ENCODE measurements at regions not wholly inside any gene's neighbourhood (a gene's known extent, or its start where the extent isn't known, plus 50 kb on each side); places are given as distances from the start of the nearest gene placed in this dataset.

DNA sequence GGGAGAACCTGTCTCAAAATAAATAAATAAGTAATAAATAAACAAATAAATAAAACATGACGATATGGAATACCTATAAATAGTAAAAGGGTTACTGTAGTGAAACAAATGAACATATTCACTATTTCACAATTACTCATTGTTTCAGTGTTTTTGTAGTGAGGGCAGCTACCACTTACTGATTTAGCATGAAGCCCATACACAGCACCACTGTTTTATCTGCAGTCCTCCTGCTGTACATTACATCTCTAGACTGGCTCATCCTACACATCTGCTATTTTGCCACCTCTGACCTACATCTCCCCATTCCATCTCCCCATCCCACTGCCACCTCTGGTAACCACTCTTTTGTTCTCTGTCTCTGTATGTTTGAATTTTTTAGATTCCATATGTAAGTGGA lies 332.7 kb upstream of the SMIM21 start:
- no peaks in the 10 kb centered on the region for H3K27me3 Mint-ChIP-seq (ENCODE audit: unreplicated experiment)
- H3K9me3 Mint-ChIP-seq (ENCODE audit: low read depth, unreplicated experiment) = peaks cover 13% of the 10 kb centered on the region
- H3K36me3 Mint-ChIP-seq (ENCODE audit: insufficient read depth, unreplicated experiment) = no peaks in the 10 kb centered on the region
- CTCF ChIA-PET = no interaction called here
- TF ChIP-seq, protein P1, sequence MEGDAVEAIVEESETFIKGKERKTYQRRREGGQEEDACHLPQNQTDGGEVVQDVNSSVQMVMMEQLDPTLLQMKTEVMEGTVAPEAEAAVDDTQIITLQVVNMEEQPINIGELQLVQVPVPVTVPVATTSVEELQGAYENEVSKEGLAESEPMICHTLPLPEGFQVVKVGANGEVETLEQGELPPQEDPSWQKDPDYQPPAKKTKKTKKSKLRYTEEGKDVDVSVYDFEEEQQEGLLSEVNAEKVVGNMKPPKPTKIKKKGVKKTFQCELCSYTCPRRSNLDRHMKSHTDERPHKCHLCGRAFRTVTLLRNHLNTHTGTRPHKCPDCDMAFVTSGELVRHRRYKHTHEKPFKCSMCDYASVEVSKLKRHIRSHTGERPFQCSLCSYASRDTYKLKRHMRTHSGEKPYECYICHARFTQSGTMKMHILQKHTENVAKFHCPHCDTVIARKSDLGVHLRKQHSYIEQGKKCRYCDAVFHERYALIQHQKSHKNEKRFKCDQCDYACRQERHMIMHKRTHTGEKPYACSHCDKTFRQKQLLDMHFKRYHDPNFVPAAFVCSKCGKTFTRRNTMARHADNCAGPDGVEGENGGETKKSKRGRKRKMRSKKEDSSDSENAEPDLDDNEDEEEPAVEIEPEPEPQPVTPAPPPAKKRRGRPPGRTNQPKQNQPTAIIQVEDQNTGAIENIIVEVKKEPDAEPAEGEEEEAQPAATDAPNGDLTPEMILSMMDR (IDR thresholded peaks at IDR 0.05; ENCODE audit: unreplicated experiment) = no peak
- no TSS peak for BruUV-seq (replicated peaks)
- DNase-seq = no peak
- H3K4me1 Mint-ChIP-seq (ENCODE audit: low read depth, unreplicated experiment) = no peaks in the 10 kb centered on the region
- H3K4me3 Mint-ChIP-seq (ENCODE audit: low read depth, unreplicated experiment) = no peak overlapping the region
- H3K27ac Mint-ChIP-seq (ENCODE audit: unreplicated experiment) = no peak overlapping the region
- intact Hi-C loops (cut with micrococcal nuclease; ENCODE audit: unreplicated experiment) = no loop called here

DNA sequence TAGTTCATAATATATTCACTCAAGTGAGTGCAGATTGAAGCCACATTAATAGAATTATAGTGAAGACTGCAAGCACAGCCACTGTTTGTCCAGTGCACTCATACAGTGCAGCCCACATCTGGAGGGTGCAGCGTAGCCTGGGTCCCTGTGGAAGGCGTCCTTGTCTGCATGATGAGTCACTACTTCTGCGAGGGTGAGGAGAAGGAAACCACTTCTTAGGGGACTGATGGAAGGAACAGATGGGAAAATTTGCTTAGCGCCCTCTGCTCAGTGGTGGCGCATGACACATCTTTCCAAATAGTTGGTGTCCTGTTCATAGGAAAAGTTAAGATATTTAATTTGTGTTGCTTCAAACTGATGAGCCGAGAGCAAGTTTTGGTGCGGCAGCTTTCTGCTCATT lies 330.4 kb upstream of the SMIM21 start:
- H3K4me3 Mint-ChIP-seq (ENCODE audit: low read depth, unreplicated experiment) = no peak overlapping the region
- no peaks in the 10 kb centered on the region for H3K36me3 Mint-ChIP-seq (ENCODE audit: insufficient read depth, unreplicated experiment)
- H3K27me3 Mint-ChIP-seq (ENCODE audit: unreplicated experiment) = no peaks in the 10 kb centered on the region
- CTCF ChIA-PET = no interaction called here
- H3K4me1 Mint-ChIP-seq (ENCODE audit: low read depth, unreplicated experiment) = no peaks in the 10 kb centered on the region
- H3K9me3 Mint-ChIP-seq (ENCODE audit: low read depth, unreplicated experiment) = peaks cover 9% of the 10 kb centered on the region
- BruUV-seq (replicated peaks) = no TSS peak
- no peak overlapping the region for H3K27ac Mint-ChIP-seq (ENCODE audit: unreplicated experiment)
- DNase-seq = no peak
- TF ChIP-seq, protein P1 (IDR thresholded peaks at IDR 0.05; ENCODE audit: unreplicated experiment) = no peak
- intact Hi-C loops (cut with micrococcal nuclease; ENCODE audit: unreplicated experiment) = no loop called here

- Mint-ChIP-seq H3K27ac (ENCODE audit: unreplicated experiment) (no peak overlapping the region), H3K4me1 (ENCODE audit: low read depth, unreplicated experiment) (no peaks in the 10 kb centered on the region), H3K4me3 (ENCODE audit: low read depth, unreplicated experiment) (no peak overlapping the region), H3K27me3 (ENCODE audit: unreplicated experiment) (no peaks in the 10 kb centered on the region), H3K9me3 (ENCODE audit: low read depth, unreplicated experiment) (peaks cover 19% of the 10 kb centered on the region), H3K36me3 (ENCODE audit: insufficient read depth, unreplicated experiment) (no peaks in the 10 kb centered on the region)
- intact Hi-C loops (cut with micrococcal nuclease; ENCODE audit: unreplicated experiment) = no loop called here
- BruUV-seq (replicated peaks) = no TSS peak
- CTCF ChIA-PET = no interaction called here
- DNase-seq = no peak
- TF ChIP-seq, protein P1 (IDR thresholded peaks at IDR 0.05; ENCODE audit: unreplicated experiment) = no peak
Observed at GRCh38 chr18:75754433-75754832, 326.9 kb upstream of the SMIM21 start.

DNA sequence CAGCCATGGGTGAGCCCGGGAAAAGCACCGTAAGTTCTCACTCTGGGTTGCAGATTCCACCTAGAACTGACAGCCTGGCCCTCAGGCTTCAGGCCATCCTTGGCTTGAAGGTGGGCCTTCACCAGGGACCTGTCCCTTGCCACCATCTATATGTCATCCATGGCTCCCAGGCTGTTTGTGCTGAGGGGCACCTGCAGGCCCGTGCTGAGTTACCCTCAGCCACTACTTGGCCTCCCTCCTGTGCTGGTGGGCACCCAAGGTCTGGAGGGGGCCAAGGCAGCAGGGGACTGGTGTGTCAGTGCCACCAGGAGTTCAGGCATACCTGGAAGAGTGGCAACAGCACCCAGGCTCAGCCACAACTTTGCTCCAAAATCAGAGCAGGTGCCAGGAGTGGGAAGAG lies 326.2 kb upstream of the SMIM21 start:
- no peak overlapping the region for H3K27ac Mint-ChIP-seq (ENCODE audit: unreplicated experiment)
- no peak for DNase-seq
- H3K4me3 Mint-ChIP-seq (ENCODE audit: low read depth, unreplicated experiment) = no peak overlapping the region
- H3K27me3 Mint-ChIP-seq (ENCODE audit: unreplicated experiment) = no peaks in the 10 kb centered on the region
- BruUV-seq (replicated peaks) = no TSS peak
- peaks cover 16% of the 10 kb centered on the region for H3K9me3 Mint-ChIP-seq (ENCODE audit: low read depth, unreplicated experiment)
- intact Hi-C loops (cut with micrococcal nuclease; ENCODE audit: unreplicated experiment) = no loop called here
- TF ChIP-seq, protein P1 (IDR thresholded peaks at IDR 0.05; ENCODE audit: unreplicated experiment) = no peak
- H3K36me3 Mint-ChIP-seq (ENCODE audit: insufficient read depth, unreplicated experiment) = no peaks in the 10 kb centered on the region
- CTCF ChIA-PET = no interaction called here
- no peaks in the 10 kb centered on the region for H3K4me1 Mint-ChIP-seq (ENCODE audit: low read depth, unreplicated experiment)

Measured in Calu3 (cell line).